Nephron progenitor cell (in vitro differentiated cells): ENCODE measurements at regions not wholly inside any gene's neighbourhood (a gene's known extent, or its start where the extent isn't known, plus 50 kb on each side); places are given as distances from the start of the nearest gene placed in this dataset.

Experiments used
- DNase-seq: peaks from one replicate; pipeline ENCODE4 v3.0.0; 2021
- H3K27ac Mint-ChIP-seq: 2 replicates; pipeline ENCODE4 v1.8.0; 2021; ENCODE audit warnings: mild to moderate bottlenecking, moderate library complexity, mixed read lengths
- H3K27me3 Mint-ChIP-seq: 2 replicates; pipeline ENCODE4 v1.8.0; 2021; ENCODE audit warnings: mild to moderate bottlenecking, low read depth, mixed read lengths; ENCODE audit not compliant: poor library complexity
- H3K36me3 Mint-ChIP-seq: 2 replicates; pipeline ENCODE4 v1.8.0; 2021; ENCODE audit warnings: low read depth, mixed read lengths
- H3K4me1 Mint-ChIP-seq: 2 replicates; pipeline ENCODE4 v1.8.0; 2021; ENCODE audit warnings: mixed read lengths
- H3K4me3 Mint-ChIP-seq: 2 replicates; pipeline ENCODE4 v1.8.0; 2021; ENCODE audit warnings: mild to moderate bottlenecking, moderate library complexity, mixed read lengths
- H3K9me3 Mint-ChIP-seq: 2 replicates; pipeline ENCODE4 v1.8.0; 2021; ENCODE audit warnings: mild to moderate bottlenecking, moderate library complexity, mixed read lengths
- TF ChIP-seq, protein P1 (sequence below): fragments of 200-600 bp; sonication (generic); IDR thresholded peaks from 2 replicates; pipeline ENCODE4 v1.5.0; 2021; ENCODE audit warnings: antibody characterized with exemption

DNA sequence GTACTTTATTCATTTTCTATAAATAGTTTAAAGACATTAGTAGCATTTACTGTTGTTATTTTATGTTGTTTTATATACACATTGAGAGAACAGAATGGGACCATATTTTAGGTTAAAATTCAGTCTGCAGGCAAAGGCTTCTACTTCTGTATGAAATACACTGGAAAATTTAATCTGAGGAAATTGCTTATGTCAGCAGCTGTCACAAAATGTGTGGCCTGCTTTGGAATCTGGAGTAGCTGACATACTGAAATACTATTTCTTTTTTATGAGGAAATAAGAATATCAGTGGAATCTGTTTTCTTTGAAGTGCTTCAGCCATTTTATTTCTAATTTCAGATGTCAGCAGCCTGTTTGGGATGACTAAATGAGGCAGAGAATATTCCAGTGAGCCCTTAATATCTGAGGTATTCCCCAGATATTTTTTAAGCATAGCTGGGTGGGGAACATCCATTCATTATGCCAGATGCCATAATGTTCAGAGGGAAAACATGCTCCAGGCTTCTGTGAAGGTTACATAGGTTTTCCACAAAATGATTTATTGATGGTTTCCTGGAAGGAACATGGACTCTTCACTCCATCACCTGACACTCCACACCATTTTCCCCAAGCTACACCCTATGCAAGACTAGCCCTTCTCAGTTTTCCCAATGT, 267.1 kb downstream of the ARL4A start:
- H3K4me3 Mint-ChIP-seq: no peak overlapping the region
- TF ChIP-seq, protein P1, sequence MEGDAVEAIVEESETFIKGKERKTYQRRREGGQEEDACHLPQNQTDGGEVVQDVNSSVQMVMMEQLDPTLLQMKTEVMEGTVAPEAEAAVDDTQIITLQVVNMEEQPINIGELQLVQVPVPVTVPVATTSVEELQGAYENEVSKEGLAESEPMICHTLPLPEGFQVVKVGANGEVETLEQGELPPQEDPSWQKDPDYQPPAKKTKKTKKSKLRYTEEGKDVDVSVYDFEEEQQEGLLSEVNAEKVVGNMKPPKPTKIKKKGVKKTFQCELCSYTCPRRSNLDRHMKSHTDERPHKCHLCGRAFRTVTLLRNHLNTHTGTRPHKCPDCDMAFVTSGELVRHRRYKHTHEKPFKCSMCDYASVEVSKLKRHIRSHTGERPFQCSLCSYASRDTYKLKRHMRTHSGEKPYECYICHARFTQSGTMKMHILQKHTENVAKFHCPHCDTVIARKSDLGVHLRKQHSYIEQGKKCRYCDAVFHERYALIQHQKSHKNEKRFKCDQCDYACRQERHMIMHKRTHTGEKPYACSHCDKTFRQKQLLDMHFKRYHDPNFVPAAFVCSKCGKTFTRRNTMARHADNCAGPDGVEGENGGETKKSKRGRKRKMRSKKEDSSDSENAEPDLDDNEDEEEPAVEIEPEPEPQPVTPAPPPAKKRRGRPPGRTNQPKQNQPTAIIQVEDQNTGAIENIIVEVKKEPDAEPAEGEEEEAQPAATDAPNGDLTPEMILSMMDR: no peak
- DNase-seq: no peak
- H3K9me3 Mint-ChIP-seq: no peaks in the 10 kb centered on the region
- H3K4me1 Mint-ChIP-seq: peaks cover 3% of the 10 kb centered on the region
- no peak overlapping the region for H3K27ac Mint-ChIP-seq
- H3K36me3 Mint-ChIP-seq: no peaks in the 10 kb centered on the region
- H3K27me3 Mint-ChIP-seq: no peaks in the 10 kb centered on the region

DNA sequence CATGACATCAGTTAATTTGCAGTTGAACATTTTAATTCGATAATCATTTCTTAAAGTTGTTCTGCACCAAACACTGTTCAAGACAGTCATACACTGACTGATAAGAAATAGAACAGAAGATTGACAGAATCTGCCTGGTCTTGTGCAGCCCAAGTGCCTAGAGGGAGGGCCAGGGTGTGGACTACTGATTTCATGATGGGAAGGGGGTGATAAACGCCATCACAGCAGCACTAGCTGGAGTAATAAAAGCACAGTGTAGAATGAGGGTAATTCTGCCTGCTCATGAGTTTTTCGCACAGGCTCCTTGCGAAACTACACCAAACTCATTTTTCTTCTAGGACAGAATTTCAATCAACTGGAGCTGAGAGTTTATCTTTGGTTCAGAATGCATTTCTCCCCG, 270.1 kb downstream of the ARL4A start:
- peaks cover 6% of the 10 kb centered on the region for H3K4me1 Mint-ChIP-seq
- DNase-seq: no peak
- H3K27me3 Mint-ChIP-seq: no peaks in the 10 kb centered on the region
- H3K27ac Mint-ChIP-seq: no peak overlapping the region
- H3K36me3 Mint-ChIP-seq: no peaks in the 10 kb centered on the region
- no peak overlapping the region for H3K4me3 Mint-ChIP-seq
- H3K9me3 Mint-ChIP-seq: no peaks in the 10 kb centered on the region
- TF ChIP-seq, protein P1: no peak

DNA sequence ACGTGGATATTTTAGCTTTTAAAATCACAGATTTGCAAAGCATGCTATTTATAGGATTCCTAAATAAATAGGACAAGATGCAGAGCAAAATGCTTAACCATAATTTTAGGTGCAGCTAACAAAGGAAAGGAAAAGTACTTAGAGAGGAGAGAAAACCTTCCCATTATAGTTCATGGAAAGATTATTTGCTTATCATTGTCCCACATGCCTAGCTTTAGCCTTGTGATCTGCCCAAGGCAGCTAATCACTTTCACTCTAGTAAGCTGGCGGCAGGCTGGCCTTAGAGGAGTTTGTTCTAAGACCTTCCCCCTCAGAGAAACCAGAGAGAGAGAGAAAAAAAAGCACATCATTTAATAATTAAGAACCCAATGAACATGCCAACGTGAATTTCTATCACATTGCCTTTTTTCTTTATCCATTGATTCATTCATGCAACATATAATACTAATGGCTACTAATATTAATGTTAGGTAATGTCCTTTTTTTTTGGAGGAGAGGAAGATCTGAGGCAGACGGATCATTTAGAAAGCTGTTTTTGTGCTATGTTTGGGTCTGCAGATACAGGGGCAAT, 274.6 kb downstream of the ARL4A start:
- no peak overlapping the region for H3K27ac Mint-ChIP-seq
- H3K9me3 Mint-ChIP-seq: no peaks in the 10 kb centered on the region
- no peak overlapping the region for H3K4me3 Mint-ChIP-seq
- DNase-seq: no peak
- no peaks in the 10 kb centered on the region for H3K27me3 Mint-ChIP-seq
- peaks cover 16% of the 10 kb centered on the region for H3K4me1 Mint-ChIP-seq
- TF ChIP-seq, protein P1: no peak
- no peaks in the 10 kb centered on the region for H3K36me3 Mint-ChIP-seq

DNA sequence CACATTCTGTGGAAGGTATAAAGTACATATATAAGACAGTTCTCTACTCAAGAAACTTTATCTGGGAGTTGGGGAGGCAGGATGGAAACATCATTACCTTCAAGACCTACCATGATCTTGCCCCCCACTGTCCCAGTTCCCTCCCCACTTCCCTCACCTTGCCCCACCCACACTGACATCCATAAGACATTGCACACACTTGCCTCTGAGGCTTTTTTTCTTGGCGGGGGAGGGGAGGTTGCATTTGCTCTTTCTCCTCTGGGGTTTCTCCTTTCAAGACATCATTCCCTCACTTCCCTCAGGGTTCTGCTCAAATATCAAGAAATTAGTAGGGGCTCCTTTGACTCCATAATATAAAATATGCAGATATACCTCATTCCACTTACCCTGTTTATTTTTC, 276.0 kb downstream of the ARL4A start:
- no peak overlapping the region for H3K4me3 Mint-ChIP-seq
- TF ChIP-seq, protein P1: no peak
- no peaks in the 10 kb centered on the region for H3K36me3 Mint-ChIP-seq
- H3K27ac Mint-ChIP-seq: no peak overlapping the region
- no peaks in the 10 kb centered on the region for H3K9me3 Mint-ChIP-seq
- no peak for DNase-seq
- no peaks in the 10 kb centered on the region for H3K27me3 Mint-ChIP-seq
- H3K4me1 Mint-ChIP-seq: peaks cover 16% of the 10 kb centered on the region

DNA sequence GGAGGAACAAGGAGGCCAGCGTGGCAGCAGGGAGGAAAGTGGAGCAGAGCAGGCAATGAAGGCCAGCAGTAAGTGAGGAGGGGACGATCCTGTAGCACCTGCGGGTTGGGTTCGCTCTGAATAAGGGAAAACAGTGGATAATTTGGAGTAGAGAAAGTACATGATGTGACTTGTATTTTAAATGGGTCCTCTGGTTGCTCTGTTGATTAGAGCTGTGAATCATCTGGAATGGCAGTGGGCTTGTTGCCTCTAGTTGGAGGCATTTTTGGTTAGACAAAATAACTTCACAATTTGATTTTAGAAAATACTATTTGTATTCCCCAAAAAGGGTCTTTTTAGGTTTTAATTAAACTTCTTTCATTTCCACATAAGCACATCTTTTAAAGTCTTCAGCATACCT, 277.4 kb downstream of the ARL4A start:
- DNase-seq: no peak
- peaks cover 16% of the 10 kb centered on the region for H3K4me1 Mint-ChIP-seq
- H3K36me3 Mint-ChIP-seq: no peaks in the 10 kb centered on the region
- H3K9me3 Mint-ChIP-seq: no peaks in the 10 kb centered on the region
- TF ChIP-seq, protein P1: no peak
- H3K27me3 Mint-ChIP-seq: no peaks in the 10 kb centered on the region
- no peak overlapping the region for H3K27ac Mint-ChIP-seq
- no peak overlapping the region for H3K4me3 Mint-ChIP-seq

DNA sequence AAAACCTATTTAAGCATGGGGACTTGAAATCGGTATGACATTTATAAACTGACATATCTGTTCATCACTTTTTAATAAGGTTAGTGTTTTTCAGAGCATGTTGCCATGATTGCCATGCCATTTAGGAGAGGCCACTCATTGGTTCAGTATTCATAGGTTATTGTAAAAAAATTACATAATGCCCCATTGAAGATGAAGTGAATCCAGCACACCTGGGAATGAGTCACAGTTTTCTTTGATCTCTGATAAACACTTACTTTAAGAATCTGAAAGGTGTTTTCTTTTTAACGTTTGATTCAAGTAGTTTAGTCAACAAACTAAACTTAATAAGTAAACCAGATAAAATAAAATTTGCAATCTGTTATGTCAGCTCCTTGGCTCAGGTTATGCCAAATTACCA, 278.3 kb downstream of the ARL4A start:
- no peaks in the 10 kb centered on the region for H3K36me3 Mint-ChIP-seq
- H3K4me3 Mint-ChIP-seq: no peak overlapping the region
- H3K4me1 Mint-ChIP-seq: peaks cover 16% of the 10 kb centered on the region

More for the DNA sequence above, 278.3 kb downstream of the ARL4A start:
- Mint-ChIP-seq H3K9me3 (no peaks in the 10 kb centered on the region), H3K27ac (no peak overlapping the region), H3K27me3 (no peaks in the 10 kb centered on the region)
- TF ChIP-seq, protein P1: no peak
- DNase-seq: no peak
